Thyroid gland (tissue), 4 donors: ENCODE measurements at regions not wholly inside any gene's neighbourhood (a gene's known extent, or its start where the extent isn't known, plus 50 kb on each side); places are given as distances from the start of the nearest gene placed in this dataset.

Source experiments
- POLR2A ChIP-seq, 2 donors: fragments of 450-650 bp; IDR thresholded peaks; one replicate each; pipeline ENCODE4 v1.6.1; 2017; ENCODE audit warnings: antibody characterized with exemption in 2 of 2, mild to moderate bottlenecking in 2 of 2, moderate library complexity in 1 of 2
- TF ChIP-seq, protein P1 (sequence below), 6 experiments: fragments of 200-600 bp in 3 of 6; fragments of 450-650 bp in 3 of 6; sonication (generic) in 3 of 6; IDR thresholded peaks; one replicate each; pipeline ENCODE4 v1.5.1; 2016 to 2019; ENCODE audit warnings: antibody characterized with exemption in 6 of 6, mild to moderate bottlenecking in 2 of 6, inconsistent platforms in 1 of 6, moderate library complexity in 1 of 6

DNA sequence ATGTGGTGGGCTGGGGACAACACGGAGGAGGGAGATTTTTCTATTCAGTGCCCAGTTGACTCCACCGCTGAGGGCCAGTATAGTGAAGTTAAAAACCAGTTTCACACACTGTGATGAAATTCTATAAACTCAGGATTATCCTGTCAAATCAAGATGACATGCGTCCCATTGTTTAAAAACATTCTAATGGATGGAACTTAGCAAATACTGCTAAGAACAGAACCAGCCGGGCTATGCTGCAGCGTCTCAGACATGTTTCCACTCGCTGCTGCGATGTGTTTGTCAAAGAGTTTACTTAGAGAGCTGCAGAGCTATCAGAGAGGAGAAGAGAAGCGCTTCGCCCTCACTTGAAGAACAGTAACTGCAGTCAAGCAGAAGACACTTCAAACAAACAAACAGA, 212.6 kb upstream of the FOXQ1 start:
- TF ChIP-seq POLR2A (IDR thresholded peaks at IDR 0.05), result no peak
- TF ChIP-seq, protein P1, sequence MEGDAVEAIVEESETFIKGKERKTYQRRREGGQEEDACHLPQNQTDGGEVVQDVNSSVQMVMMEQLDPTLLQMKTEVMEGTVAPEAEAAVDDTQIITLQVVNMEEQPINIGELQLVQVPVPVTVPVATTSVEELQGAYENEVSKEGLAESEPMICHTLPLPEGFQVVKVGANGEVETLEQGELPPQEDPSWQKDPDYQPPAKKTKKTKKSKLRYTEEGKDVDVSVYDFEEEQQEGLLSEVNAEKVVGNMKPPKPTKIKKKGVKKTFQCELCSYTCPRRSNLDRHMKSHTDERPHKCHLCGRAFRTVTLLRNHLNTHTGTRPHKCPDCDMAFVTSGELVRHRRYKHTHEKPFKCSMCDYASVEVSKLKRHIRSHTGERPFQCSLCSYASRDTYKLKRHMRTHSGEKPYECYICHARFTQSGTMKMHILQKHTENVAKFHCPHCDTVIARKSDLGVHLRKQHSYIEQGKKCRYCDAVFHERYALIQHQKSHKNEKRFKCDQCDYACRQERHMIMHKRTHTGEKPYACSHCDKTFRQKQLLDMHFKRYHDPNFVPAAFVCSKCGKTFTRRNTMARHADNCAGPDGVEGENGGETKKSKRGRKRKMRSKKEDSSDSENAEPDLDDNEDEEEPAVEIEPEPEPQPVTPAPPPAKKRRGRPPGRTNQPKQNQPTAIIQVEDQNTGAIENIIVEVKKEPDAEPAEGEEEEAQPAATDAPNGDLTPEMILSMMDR (IDR thresholded peaks at IDR 0.05), result no peak
